AML-193 (cell line): ENCODE measurements at regions not wholly inside any gene's neighbourhood (a gene's known extent, or its start where the extent isn't known, plus 50 kb on each side); places are given as distances from the start of the nearest gene placed in this dataset.
"Not testable (repeated sequence)": the region's sequence is repeated elsewhere in the genome, so short reads cannot be mapped to it uniquely, and the experiment has no call there.

Experiments used
- DNase-seq, 2 experiments: peaks; one replicate each; lab custom pipeline; 2025; lab: John Stamatoyannopoulos, UW

DNA sequence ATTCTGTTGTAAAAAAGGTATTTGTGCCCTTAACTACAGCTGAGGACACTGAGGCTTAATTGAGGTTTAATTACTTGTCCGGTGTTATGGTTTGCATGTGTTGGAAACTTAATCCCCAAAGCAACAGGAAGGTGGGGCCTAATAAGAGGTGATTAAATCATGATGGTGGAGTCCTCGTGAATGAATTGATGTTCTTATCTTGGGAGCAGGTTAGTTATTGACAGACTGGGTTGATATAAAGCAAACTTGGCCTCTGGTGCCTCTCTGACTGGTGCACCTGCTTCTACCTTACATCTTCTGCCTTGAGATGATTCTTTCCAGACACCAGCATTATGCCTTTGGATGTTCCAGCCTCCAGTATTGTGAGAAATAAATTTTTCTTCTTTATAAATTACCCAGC, 306.5 kb upstream of the HS3ST5 start:
- no peak for DNase-seq

DNA sequence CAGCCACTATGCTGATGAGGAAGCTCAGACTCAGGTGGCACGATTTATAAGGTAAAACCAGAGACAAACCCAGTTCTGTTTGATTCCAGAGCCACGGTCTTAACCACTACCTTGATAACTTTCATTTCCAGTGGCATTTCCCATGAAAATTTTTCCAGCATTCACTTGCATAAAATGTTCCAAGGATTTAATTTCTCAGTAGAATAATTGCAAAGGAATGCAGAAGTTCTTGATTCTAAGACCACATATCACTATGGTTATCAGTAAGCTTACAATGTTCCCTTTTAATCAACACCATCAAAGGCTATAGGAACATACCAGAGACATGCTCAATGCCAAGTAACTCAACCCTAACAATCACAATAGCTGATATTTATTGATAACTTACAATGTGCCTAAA, 306.0 kb upstream of the HS3ST5 start:
- DNase-seq, result no peak

DNA sequence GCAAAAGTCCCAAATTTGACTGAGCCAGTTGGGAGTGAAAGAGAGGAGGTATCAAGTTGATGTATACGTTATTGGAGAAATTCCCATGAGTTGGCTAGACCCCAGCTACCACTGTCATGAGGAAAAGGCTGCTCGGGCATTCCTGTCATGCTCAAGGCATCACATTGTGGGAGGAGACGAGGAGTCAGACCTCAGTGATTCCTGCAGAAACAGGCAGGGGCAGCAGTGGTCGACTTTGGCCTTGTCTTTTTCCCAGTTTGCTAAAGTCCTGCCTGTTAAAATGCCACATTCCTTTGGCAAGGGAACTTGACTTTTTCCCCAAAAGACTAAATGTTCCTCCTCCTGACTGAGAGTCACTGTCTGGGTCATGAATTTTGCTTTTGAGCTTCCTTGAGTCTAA, 295.5 kb upstream of the HS3ST5 start:
- no peak for DNase-seq

DNA sequence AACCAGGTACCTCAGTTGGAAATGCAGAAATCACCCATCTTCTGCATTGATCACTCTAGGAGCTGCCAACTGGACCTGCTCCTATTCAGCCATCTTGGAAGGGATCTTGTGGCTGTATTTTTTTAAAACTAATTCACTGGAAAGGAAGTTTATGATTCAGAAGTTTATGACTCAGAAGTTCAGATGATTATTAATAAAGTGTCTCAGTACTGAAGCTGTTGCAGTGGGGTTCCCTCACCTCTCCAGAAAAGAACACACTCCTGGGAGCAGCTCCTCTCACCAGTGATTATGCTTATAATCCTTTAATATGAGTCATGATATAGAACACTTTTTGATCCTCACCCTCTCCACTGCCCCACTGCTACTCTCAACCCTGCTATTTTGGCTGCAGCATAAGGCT, 291.2 kb upstream of the HS3ST5 start:
- no peak for DNase-seq

DNA sequence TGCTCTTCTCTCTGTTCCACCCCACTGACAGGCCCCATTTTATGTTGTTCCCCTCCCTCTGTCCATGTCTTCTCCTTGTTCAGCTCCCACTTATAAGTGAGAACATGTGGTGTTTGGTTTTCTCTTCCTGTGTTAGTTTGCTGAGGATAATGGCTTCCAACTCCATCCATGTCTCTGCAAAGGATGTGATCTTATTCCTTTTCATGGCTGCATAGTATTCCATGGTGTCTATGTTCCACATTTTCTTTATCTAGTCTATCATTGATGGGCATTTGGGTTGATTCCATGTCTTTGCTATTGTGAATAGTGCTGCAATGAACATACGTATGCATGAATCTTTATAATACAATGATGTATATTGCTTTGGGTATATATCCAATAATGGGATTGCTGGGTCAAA, 283.4 kb upstream of the HS3ST5 start:
- DNase-seq, result not testable (repeated sequence)

DNA sequence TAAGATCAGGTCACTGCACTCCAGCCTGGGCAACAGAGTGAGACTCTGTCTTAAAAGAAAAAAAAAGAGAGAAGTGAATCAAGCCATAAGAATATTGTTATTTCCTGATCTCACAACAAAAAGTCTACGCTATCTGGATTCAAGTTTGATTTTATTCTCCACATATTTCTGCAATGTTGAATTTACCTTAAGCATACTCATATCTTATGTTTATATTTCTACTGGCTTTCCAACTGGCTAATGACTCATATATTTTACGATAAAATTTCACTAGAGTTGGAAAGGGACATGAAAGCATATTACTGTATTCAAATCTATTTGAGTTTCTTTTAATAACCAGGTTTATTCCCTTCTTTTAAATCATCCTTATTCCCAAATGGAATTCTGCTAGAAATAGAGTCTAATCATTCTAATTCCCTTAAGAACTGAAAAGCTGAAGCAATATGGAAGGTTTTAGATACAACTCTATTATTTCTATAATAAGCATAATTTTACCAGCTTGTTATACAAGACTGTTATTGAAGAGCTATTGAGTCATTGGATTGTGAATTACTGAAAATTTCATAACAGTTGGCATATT, 276.9 kb upstream of the HS3ST5 start:
- DNase-seq, result no peak

DNA sequence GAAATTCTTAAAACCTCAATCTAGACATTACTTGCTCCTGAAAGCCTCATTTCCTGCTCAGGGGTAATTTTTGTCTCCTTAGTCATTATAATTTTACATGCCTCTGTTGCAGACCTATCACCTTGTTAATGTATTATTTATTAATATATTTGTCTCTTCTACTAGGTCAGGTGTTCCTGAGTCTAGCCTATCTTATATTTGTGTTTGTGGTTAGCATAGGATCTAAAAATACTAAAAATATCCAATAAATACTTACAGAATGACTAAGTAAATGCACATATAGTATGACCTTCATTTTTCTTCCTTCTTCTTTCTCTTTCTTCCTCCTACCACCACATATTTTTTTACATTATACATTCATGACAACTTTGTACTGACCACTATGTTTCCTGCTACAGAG, 268.9 kb upstream of the HS3ST5 start:
- DNase-seq, result no peak

DNA sequence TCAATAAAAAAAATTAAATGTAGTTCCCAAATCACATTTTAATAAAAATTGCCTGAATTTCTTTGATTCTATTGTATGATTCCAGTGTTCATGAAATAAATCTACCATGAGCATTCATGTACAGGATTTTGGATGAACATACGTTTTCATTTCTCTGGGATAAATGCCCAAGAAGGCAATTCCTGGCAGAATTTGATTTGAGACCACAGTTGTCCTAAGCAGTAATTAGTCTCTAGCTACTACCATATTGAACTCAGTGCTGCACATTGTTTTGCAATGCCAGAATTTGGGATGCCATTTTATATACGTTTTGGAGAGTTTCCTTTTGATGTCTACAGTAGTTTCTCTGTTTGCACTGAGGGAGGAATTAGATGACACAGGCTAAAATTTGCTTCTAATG, 265.3 kb upstream of the HS3ST5 start:
- no peak for DNase-seq

DNA sequence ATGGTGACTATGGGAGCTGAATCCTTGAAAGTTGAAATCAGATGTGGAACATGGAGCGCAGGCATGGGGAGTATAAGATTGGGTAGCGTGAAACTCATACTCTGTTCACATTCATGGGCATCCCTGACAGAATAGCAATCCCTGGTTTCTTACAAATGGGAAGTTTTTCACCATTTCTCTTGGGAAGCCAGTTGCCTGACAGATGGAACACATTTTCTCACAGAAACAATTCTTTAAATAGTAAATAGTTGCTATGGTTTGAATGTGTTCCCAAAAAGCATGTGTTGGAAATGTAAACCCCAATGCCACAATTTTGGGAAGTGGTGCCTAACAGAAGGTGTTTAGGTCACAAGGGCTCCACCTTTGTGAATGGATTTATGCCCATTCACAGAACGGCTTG, 262.8 kb upstream of the HS3ST5 start:
- DNase-seq, result no peak

DNA sequence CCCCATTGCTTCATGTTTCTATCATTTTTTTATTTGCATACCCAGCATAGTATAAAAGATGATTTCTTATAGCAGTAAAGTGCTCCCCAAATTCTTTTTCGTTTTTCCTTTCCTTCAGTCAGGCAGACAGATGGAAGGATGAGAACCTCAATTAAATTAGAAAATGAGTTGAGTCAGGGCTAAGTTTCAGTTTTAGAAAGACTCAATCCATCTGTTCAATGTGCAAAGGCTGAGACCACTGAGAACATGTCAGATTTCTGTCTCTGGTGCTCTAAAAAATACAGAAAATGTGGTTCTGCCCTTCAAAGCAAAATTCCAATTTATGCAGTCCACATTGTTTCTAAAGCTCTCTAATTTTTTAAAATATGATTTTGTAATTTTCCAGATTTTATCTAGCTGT, 257.6 kb upstream of the HS3ST5 start:
- no peak for DNase-seq

DNA sequence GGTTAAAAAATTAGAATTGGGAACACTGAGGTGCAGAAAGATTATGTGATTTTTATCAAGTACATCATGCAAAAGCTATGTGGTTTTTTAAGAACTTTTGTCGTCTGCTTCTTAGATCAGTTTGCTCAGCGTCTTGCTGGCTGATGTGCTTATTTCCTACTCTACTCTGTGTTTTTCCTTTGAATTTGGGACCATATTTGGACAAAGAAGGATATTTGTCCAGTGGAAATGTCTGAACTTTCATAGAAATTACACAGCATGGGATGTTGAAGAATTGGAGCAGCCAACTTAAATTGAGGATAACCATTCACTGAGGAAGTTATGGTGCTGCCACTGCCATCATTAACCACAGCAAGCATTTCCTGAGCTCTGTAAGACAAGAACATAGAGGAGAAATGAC, 252.8 kb upstream of the HS3ST5 start:
- DNase-seq, result no peak

DNA sequence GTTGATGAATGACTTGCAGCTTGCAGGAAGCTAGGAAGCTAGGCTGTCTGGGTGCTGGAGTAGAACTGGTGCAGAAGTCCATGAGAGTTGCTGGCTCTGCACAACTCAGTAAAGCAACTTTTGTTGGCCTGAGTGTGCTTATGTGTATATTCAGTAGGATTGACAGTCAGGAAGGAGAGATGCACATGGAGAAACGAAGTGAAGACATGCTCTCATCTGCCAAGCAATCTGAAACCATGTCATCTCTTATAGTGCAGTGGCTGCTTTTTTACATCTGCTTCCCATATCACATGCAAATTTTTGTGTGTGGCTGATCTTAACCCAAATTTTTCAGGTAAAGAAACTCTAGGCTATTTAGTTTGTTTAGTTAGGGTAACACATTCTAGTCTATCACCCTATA, 252.4 kb upstream of the HS3ST5 start:
- DNase-seq, result no peak

DNA sequence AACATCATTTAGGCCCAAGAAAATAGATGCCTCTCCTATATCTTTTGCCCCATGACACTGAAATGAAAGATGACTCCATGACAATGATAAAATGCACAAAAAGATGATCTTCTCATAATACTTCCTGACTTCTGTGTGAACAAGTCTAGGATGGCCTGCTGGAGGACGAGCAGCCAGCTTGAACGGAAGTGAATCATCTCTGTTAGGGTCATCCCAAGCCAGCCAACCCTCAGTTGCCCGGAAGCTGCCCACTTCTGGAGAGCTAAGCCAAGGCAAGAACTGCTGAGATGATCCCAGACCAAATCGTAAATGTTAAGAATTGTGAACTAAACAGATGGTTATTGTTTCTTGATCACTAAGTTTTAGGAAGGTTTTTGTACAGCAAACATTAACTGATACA, 249.7 kb upstream of the HS3ST5 start:
- no peak for DNase-seq

DNA sequence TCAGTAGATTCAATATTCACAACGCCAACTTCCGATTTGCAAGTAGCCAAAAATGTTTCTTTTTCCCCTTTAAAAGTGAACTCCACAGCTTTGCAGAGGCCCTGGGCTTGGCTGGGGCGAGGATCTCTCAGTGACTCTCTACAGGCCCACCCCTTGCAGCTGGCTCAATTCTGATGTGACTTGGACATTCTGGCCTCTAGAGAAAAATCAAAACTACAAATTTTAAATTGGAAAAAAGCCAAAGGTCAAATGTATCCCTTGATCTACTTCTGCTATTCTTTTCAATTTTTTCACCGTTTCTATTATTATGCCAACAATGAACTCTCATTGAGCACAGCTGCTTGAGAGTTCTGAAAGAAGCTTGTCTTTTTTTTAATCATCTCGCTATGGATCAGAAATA, 245.9 kb upstream of the HS3ST5 start:
- no peak for DNase-seq

DNA sequence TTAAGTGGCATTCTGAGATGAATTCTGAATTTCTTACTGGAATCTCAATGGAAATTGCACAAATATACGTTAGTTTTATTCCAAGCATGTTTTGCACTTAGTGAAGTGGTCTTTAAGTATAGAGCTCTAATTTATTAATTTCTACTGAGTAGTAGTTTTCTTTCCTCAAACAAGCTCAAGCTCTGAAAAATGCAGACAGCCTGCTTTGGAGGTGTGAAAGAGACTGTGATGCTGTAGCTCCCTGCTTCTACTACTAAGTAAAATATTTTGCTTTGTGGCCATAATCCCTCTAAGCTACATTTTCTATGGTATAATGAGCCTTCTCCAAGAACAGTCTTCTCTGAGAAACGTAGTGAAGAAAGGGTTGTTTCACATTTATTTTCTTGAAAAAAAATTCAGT, 243.5 kb upstream of the HS3ST5 start:
- no peak for DNase-seq

DNA sequence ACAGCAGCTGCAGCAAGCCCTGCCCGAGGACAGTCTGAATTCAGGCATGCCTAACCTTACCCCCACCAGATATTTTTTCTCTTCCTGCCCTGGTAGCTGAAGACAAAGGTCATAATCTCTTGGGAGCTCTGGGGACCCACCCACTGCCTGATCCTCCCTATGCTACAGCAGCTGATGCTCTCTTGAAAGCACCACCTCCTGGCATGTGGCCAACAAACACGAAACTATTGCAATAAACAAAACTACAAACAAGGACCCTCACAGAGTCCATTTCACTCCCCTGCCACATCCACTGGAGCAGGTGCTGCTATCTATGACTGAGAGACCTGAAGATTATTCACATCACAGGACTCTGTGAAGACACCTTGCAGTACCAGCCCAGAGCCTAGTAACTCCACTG, 238.5 kb upstream of the HS3ST5 start:
- DNase-seq, result no peak

DNA sequence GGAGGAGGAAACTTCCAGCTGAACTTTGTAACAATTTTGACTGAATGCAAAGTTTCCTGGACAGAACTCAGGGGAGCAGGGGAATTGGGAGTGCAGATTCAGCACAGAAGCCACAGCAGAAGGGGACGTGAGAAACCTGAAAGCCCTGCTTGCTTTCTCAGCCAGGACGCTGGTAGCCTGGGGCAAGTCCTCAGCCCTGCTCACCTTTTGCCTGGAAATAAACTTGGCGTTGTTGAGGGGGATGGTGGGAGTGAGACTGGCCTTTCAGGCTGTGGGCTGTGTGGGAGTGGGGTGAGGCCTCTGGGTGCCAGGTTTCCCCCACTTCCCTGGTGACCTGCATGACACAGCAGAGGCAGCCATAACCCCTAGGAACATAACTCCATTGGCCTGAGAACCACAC, 238.1 kb upstream of the HS3ST5 start:
- no peak for DNase-seq

DNA sequence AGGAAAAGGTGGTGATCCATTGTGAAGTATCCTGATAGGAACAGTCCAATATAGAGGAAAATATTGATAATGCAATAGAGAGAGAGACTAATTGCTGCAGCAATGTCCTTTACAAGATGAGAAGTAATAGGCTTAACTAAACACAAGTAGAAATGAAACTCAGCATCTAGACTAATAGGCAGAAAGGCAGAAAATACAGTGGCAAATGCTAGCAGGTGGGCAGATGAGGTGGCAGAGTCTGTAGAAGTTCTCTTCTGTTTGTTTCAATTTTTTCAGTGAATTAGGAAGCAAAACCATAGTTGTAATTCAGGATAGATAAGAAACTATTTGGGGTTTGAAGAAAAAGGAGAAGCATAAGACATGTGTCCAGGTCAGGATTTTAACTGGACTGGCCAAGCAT, 236.7 kb upstream of the HS3ST5 start:
- DNase-seq, result no peak

DNA sequence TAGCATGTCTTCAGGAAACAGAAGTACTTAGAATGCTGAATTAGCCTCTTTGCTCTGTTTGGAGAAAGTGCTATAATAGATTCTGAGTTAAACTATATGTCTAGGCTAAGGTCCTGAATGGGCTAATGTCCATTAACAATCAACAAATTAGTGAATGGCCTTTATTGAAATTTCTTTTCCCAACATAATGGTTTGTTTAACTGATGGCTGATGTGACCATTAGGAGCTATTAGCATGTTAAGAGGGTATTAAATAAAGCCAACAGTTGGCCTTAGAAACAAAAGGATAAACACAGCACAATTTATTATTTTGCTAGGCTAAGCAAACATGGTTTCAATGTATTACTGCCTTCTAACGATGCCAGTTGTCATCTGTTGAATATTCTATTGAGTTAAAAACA, 234.3 kb upstream of the HS3ST5 start:
- no peak for DNase-seq

DNA sequence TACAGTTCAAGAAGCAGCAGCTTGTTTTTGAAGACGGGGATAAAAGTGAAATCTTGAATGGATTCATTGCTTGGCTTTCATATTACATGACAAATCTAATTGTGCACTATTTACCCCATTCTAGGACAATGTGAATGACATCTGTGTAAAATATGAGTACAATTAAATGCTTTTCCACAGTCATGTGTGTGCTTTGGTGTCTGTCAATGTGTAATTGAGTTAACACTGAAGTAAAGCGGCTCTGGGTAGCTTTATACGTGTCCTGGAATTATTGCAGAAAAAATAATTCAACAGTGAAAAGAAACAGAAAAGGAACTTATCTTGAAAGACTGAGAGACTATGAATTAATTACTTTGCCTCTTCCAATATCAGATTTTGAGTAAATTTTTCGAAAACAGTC, 233.5 kb upstream of the HS3ST5 start:
- no peak for DNase-seq

DNA sequence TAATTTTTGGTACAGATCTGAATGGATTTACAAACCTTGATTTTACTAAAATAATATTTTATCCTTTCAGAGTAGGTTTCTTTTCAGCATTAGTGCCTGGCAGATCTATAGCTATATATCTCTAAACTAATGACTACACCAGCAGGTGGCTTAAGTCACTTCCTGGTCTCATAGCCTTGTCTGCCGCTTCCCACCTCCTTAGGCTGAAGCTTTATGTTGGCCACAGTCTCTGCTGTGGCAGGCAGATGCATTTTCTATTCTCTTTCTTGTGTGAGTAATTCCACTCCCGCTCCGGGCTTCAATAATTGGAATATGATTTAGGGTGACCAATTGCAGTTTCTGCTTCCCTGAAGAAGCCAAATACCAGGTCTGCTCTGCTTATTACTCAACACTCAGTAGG, 226.8 kb upstream of the HS3ST5 start:
- DNase-seq, result no peak

DNA sequence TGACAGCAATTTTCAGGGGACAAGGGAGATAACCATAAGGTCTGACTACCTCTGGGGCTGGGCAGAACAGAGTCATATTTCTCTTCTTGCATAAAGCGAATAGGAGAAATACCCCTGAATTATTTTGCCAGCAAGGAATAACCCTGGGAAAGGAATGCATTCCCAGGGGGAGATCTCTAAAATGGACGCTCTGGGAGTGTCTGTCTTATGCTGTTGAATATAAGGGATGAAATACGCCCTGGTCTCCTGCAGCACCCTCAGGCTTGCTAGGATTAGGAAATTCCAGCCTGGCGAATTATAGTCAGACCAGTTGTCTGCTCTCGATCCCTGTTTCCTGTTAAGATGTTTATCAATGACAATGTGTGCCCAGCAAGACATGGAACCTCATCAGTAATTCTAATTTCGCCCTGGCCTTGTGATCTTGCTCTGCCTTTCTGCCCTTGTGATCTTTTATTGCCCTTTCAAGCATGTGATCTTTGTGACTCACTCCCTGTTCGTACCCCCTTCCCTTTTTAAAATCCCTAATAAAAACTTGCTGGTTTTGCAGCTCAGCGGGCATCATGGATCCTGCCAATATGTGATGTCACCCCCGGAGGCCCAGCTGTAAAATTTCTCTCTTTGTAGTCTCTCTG, 221.6 kb upstream of the HS3ST5 start:
- no peak for DNase-seq

DNA sequence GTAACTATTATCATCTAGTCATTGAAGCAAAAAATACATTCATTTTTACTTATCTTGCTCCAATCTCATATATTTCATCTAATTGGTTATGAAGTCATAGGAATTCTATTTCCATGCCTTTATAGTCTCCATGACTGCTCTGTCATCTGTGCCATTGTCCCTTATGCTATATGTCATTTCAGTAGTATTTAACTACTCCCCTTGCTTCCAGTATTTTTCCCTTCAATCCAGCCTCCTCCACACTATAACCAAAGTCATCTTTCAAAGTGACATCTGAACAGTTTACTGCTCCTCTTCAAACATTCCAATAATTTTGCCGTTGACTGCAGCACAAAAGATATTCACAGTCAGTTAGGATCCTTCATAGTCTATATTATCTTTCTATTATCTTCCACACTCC, 216.6 kb upstream of the HS3ST5 start:
- no peak for DNase-seq

DNA sequence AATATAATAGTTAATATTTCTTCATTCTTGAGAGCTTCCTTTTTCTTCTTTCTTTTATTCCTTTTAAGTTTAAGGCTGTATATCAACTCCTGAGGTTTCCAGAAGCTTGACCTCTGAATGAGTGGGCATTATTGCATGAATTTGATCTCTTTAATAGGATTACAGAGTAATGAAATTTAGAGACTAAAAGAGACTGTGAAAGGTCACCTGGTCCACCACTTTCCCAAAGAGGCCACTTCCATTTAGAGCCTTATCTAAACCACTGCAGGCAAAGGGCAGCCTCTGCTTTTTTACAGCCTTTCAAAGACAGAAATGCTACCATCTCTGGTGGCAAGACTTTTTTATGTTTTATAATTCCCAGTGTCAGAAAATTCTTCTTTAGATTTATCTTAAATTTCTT, 215.3 kb upstream of the HS3ST5 start:
- DNase-seq, result no peak
